DMS153 (cell line): ENCODE measurements at regions not wholly inside any gene's neighbourhood (a gene's known extent, or its start where the extent isn't known, plus 50 kb on each side); places are given as distances from the start of the nearest gene placed in this dataset.

Experiments used
- DNase-seq: peaks from one replicate; lab custom pipeline; 2025; lab: John Stamatoyannopoulos, UW

- DNase-seq, result no peak
These were observed 252.7 kb downstream of the DHX35 start for GRCh38 chr20:39214828-39215227.

- no peak for DNase-seq
These were observed 251.5 kb downstream of the DHX35 start for GRCh38 chr20:39213476-39214145.

GRCh38 chr20:39211060-39211748 is 249.1 kb downstream of the DHX35 start:
- DNase-seq, result no peak

GRCh38 chr20:39210341-39211036 is 248.3 kb downstream of the DHX35 start:
- no peak for DNase-seq

GRCh38 chr20:39206899-39207564 is 244.9 kb downstream of the DHX35 start:
- DNase-seq, result no peak

- peak; percentile 14 for DNase-seq
These were observed 233.5 kb downstream of the DHX35 start for GRCh38 chr20:39195582-39196021.

- no peak for DNase-seq
These were observed 228.8 kb downstream of the DHX35 start for GRCh38 chr20:39190666-39191570.

GRCh38 chr20:39188266-39188765 is 226.2 kb downstream of the DHX35 start:
- no peak for DNase-seq

GRCh38 chr20:39181490-39181889 is 219.3 kb downstream of the DHX35 start:
- no peak for DNase-seq

GRCh38 chr20:39176457-39176856 is 214.3 kb downstream of the DHX35 start:
- DNase-seq, result no peak

GRCh38 chr20:39170896-39171463 is 208.8 kb downstream of the DHX35 start:
- DNase-seq, result no peak

GRCh38 chr20:39165099-39165498 is 203.0 kb downstream of the DHX35 start:
- DNase-seq, result no peak

- no peak for DNase-seq
These were observed 202.5 kb downstream of the DHX35 start for GRCh38 chr20:39164642-39165041.

- DNase-seq, result no peak
These were observed 201.8 kb downstream of the DHX35 start for GRCh38 chr20:39163993-39164392.

- no peak for DNase-seq
These were observed 199.8 kb downstream of the DHX35 start for GRCh38 chr20:39161900-39162299.

GRCh38 chr20:39155971-39156370 is 193.8 kb downstream of the DHX35 start:
- DNase-seq, result no peak

GRCh38 chr20:39152742-39153141 is 190.6 kb downstream of the DHX35 start:
- DNase-seq, result no peak

- DNase-seq, result peak; percentile 44
These were observed 190.0 kb downstream of the DHX35 start for GRCh38 chr20:39152126-39152525.

- DNase-seq, result no peak
These were observed 188.4 kb downstream of the DHX35 start for GRCh38 chr20:39150501-39150900.

- no peak for DNase-seq
These were observed 184.2 kb downstream of the DHX35 start for GRCh38 chr20:39146394-39146793.

GRCh38 chr20:39145921-39146320 is 183.8 kb downstream of the DHX35 start:
- DNase-seq, result no peak
